ENCODE measurements at regions not wholly inside any gene's neighbourhood (a gene's known extent, or its start where the extent isn't known, plus 50 kb on each side); places are given as distances from the start of the nearest gene placed in this dataset.

- H3F3A ChIP-seq (ENCODE audit: insufficient read depth, low read length): no peaks in the 10 kb centered on the region
- no peaks in the 10 kb centered on the region for H3K27me3 ChIP-seq (ENCODE audit: insufficient read depth, low read length)
- H3K27ac ChIP-seq (ENCODE audit: low read depth, low read length, poor library complexity, severe bottlenecking): no peak overlapping the region
- H3K4me3 ChIP-seq (ENCODE audit: low read depth, low read length, poor library complexity, severe bottlenecking): no peak overlapping the region
- no peak overlapping the region for H3K9ac ChIP-seq (ENCODE audit: low read length)
- no peaks in the 10 kb centered on the region for H3K36me3 ChIP-seq (ENCODE audit: insufficient read depth, low read length)
- no peak overlapping the region for H2AFZ ChIP-seq (ENCODE audit: low read length)
- no peaks in the 10 kb centered on the region for H3K9me2 ChIP-seq (ENCODE audit: low read depth, low read length)
- TF ChIP-seq CTCF (IDR thresholded peaks at IDR 0.05; ENCODE audit: low read length) (no peak), EZH2 (IDR thresholded peaks at IDR 0.05; ENCODE audit: borderline replicate concordance, low read length) (no peak)
- no peaks in the 10 kb centered on the region for H3K4me1 ChIP-seq (ENCODE audit: insufficient read depth, low read length, severe bottlenecking)
- H3K9me3 ChIP-seq (ENCODE audit: low read length): no peaks in the 10 kb centered on the region
- no peak overlapping the region for H3K4me2 ChIP-seq (ENCODE audit: low read length)
- no peaks in the 10 kb centered on the region for H4K20me1 ChIP-seq (ENCODE audit: insufficient read depth, low read length)
- H3K79me2 ChIP-seq (ENCODE audit: insufficient read depth, low read length): no peaks in the 10 kb centered on the region
These were observed 104.9 kb downstream of the PCDH18 start for GRCh38 chr4:137427411-137427810.

GRCh38 chr4:137425281-137425680 is 107.0 kb downstream of the PCDH18 start:
- Histone ChIP-seq H3F3A (ENCODE audit: insufficient read depth, low read length) (no peaks in the 10 kb centered on the region), H3K9ac (ENCODE audit: low read length) (no peak overlapping the region), H3K4me2 (ENCODE audit: low read length) (no peak overlapping the region), H3K9me3 (ENCODE audit: low read length) (no peaks in the 10 kb centered on the region), H3K27ac (ENCODE audit: low read depth, low read length, poor library complexity, severe bottlenecking) (no peak overlapping the region), H3K36me3 (ENCODE audit: insufficient read depth, low read length) (no peaks in the 10 kb centered on the region), H3K4me3 (ENCODE audit: low read depth, low read length, poor library complexity, severe bottlenecking) (no peak overlapping the region), H2AFZ (ENCODE audit: low read length) (no peak overlapping the region), H3K9me2 (ENCODE audit: low read depth, low read length) (no peaks in the 10 kb centered on the region), H3K4me1 (ENCODE audit: insufficient read depth, low read length, severe bottlenecking) (no peaks in the 10 kb centered on the region), H4K20me1 (ENCODE audit: insufficient read depth, low read length) (no peaks in the 10 kb centered on the region), H3K79me2 (ENCODE audit: insufficient read depth, low read length) (no peaks in the 10 kb centered on the region), H3K27me3 (ENCODE audit: insufficient read depth, low read length) (no peaks in the 10 kb centered on the region)
- TF ChIP-seq EZH2 (IDR thresholded peaks at IDR 0.05; ENCODE audit: borderline replicate concordance, low read length): no peak
- TF ChIP-seq CTCF (IDR thresholded peaks at IDR 0.05; ENCODE audit: low read length): no peak

GRCh38 chr4:137422666-137423065 is 109.6 kb downstream of the PCDH18 start:
- no peak overlapping the region for H2AFZ ChIP-seq (ENCODE audit: low read length)
- no peaks in the 10 kb centered on the region for H3K4me1 ChIP-seq (ENCODE audit: insufficient read depth, low read length, severe bottlenecking)

More at GRCh38 chr4:137422666-137423065, 109.6 kb downstream of the PCDH18 start:
- Histone ChIP-seq H3K9ac (ENCODE audit: low read length) (no peak overlapping the region), H3K9me3 (ENCODE audit: low read length) (no peaks in the 10 kb centered on the region), H3K27me3 (ENCODE audit: insufficient read depth, low read length) (no peaks in the 10 kb centered on the region), H4K20me1 (ENCODE audit: insufficient read depth, low read length) (no peaks in the 10 kb centered on the region), H3K27ac (ENCODE audit: low read depth, low read length, poor library complexity, severe bottlenecking) (no peak overlapping the region), H3K36me3 (ENCODE audit: insufficient read depth, low read length) (no peaks in the 10 kb centered on the region), H3K79me2 (ENCODE audit: insufficient read depth, low read length) (no peaks in the 10 kb centered on the region), H3K9me2 (ENCODE audit: low read depth, low read length) (no peaks in the 10 kb centered on the region), H3F3A (ENCODE audit: insufficient read depth, low read length) (no peaks in the 10 kb centered on the region), H3K4me2 (ENCODE audit: low read length) (no peak overlapping the region), H3K4me3 (ENCODE audit: low read depth, low read length, poor library complexity, severe bottlenecking) (no peak overlapping the region)
- no peak for TF ChIP-seq CTCF (IDR thresholded peaks at IDR 0.05; ENCODE audit: low read length)
- TF ChIP-seq EZH2 (IDR thresholded peaks at IDR 0.05; ENCODE audit: borderline replicate concordance, low read length): no peak

All from OCI-LY1 (cell line).